ENCODE measurements at regions not wholly inside any gene's neighbourhood (a gene's known extent, or its start where the extent isn't known, plus 50 kb on each side); places are given as distances from the start of the nearest gene placed in this dataset.

- no peak overlapping the region for H3K4me3 ChIP-seq (ENCODE audit: control insufficient read depth, low read depth, low read length)
- no peak for DNase-seq (ENCODE audit: low read depth)
- TF ChIP-seq CTCF (IDR thresholded peaks at IDR 0.05; ENCODE audit: control insufficient read depth, insufficient read depth, low read depth, low read length, missing control alignments): no peak
Measured at GRCh38 chr2:145126146-145126545, 606.2 kb upstream of the ZEB2 start.

- H3K4me3 ChIP-seq (ENCODE audit: control insufficient read depth, low read depth, low read length): no peak overlapping the region
- no peak for TF ChIP-seq CTCF (IDR thresholded peaks at IDR 0.05; ENCODE audit: control insufficient read depth, insufficient read depth, low read depth, low read length, missing control alignments)
- no peak for DNase-seq (ENCODE audit: low read depth)
Measured at GRCh38 chr2:145124085-145124484, 604.2 kb upstream of the ZEB2 start.

- H3K4me3 ChIP-seq (ENCODE audit: control insufficient read depth, low read depth, low read length): no peak overlapping the region
- TF ChIP-seq CTCF (IDR thresholded peaks at IDR 0.05; ENCODE audit: control insufficient read depth, insufficient read depth, low read depth, low read length, missing control alignments): no peak
- no peak for DNase-seq (ENCODE audit: low read depth)
Measured at GRCh38 chr2:145123606-145124005, 603.7 kb upstream of the ZEB2 start.

GRCh38 chr2:145119225-145119624 is 599.3 kb upstream of the ZEB2 start:
- TF ChIP-seq CTCF (IDR thresholded peaks at IDR 0.05; ENCODE audit: control insufficient read depth, insufficient read depth, low read depth, low read length, missing control alignments): no peak
- DNase-seq (ENCODE audit: low read depth): no peak
- no peak overlapping the region for H3K4me3 ChIP-seq (ENCODE audit: control insufficient read depth, low read depth, low read length)

GRCh38 chr2:145116834-145117725 is 597.2 kb upstream of the ZEB2 start:
- no peak for TF ChIP-seq CTCF (IDR thresholded peaks at IDR 0.05; ENCODE audit: control insufficient read depth, insufficient read depth, low read depth, low read length, missing control alignments)
- no peak overlapping the region for H3K4me3 ChIP-seq (ENCODE audit: control insufficient read depth, low read depth, low read length)
- DNase-seq (ENCODE audit: low read depth): no peak

GRCh38 chr2:145116056-145116455 is 596.1 kb upstream of the ZEB2 start:
- TF ChIP-seq CTCF (IDR thresholded peaks at IDR 0.05; ENCODE audit: control insufficient read depth, insufficient read depth, low read depth, low read length, missing control alignments): no peak
- H3K4me3 ChIP-seq (ENCODE audit: control insufficient read depth, low read depth, low read length): no peak overlapping the region
- no peak for DNase-seq (ENCODE audit: low read depth)
